GM19455 (cell line): ENCODE measurements at regions not wholly inside any gene's neighbourhood (a gene's known extent, or its start where the extent isn't known, plus 50 kb on each side); places are given as distances from the start of the nearest gene placed in this dataset.
"Not testable (repeated sequence)": the region's sequence is repeated elsewhere in the genome, so short reads cannot be mapped to it uniquely, and the experiment has no call there.

Experiments used
- ATAC-seq: cut with Tn5 transposase; IDR thresholded peaks from one replicate; pipeline ENCODE4 v1.9.1; 2021; ENCODE audit not compliant: unreplicated experiment

- no peak for ATAC-seq
Measured at GRCh38 chr5:62206150-62206829, 99.7 kb upstream of the KIF2A start.

DNA sequence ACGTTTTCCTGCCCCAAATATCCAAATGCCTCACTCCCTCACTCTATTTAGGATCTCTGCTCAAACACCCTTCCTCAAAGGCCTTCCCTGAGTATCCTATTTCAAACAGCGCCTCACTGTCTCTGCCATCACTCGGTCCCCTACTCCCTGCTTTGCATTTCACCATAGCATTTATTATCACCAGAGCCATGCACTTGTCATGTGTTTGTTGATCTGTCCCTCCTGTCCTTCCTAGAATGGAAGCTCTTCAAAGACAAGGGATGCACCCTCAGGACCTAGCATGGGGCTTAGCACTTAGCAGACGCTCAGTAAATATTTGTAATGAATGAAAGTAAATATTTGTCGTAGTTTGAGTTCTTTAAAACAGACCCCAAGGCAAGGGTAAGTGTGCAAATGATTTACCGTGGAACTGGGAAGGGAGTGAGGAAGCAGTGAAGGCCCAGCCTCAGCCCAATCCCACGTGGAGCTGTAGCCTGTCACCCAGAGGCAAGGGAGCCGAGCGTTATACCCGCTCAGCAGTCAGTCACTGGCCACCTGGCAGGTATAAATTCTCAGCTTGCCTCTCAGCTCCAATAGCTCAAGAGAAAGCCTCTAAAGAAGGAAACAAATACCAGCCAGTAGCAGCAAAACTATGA lies 97.7 kb upstream of the KIF2A start:
- ATAC-seq, result no peak

DNA sequence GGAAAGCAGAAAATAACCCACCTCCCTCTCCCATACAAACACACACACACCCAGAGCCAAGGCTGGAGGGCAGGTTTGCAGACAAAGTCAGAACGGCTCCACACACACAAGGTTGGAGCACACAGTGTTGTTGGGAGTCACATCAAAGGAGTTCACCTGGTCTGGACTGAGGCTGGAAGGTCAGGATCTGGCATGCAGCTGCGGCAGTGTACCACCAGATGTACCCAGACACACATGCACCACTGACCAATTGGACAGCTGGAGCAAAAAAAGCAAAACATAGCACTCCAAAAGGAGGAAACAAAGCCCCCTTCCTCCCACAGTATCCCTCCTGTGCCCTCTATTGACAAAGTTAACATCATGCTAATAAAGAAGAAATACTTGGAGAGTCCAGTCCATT lies 94.6 kb upstream of the KIF2A start:
- ATAC-seq, result no peak

- ATAC-seq, result no peak
Measured at GRCh38 chr5:62212648-62213047, 93.4 kb upstream of the KIF2A start.

DNA sequence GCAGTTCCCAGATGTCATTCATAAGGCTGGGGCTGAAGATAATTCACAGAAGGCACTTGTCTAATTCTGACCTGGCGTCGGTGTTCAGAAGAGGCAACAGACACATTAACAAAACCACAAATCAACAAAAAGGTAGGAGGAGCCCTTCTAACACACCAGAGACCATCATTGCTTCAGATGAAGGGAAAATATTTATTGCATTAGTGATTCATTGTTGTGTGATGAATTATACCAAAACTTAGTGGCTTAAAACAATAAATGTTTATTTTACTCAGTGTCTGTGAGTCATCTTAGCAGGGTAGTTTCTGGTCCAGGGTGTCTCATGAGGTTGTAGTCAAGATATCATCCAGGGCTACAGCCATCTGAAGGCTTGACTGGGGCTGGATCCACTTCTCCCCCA lies 91.3 kb upstream of the KIF2A start:
- ATAC-seq, result no peak

DNA sequence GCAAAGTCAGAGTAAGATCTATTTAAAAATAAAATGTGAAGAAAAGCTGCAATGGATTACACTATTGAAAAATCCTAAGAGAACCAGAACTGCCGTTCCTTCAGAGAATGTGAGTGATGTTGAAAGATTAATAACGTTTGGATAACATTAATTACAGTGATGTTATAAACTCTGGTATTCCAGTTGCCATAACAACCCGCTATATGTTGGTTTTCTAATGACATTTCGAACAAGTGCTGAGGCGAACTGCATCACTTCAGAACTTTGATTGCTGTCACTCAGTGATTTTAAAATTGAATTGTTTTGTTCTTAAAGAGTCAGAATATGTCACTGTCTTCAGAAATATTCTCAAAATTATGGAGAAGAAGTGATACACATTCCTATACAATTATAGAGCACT lies 89.4 kb upstream of the KIF2A start:
- not testable (repeated sequence) for ATAC-seq

- ATAC-seq, result not testable (repeated sequence)
Measured at GRCh38 chr5:62217095-62217494, 88.9 kb upstream of the KIF2A start.

GRCh38 chr5:62218860-62219259 lies 87.1 kb upstream of the KIF2A start:
- ATAC-seq, result not testable (repeated sequence)

DNA sequence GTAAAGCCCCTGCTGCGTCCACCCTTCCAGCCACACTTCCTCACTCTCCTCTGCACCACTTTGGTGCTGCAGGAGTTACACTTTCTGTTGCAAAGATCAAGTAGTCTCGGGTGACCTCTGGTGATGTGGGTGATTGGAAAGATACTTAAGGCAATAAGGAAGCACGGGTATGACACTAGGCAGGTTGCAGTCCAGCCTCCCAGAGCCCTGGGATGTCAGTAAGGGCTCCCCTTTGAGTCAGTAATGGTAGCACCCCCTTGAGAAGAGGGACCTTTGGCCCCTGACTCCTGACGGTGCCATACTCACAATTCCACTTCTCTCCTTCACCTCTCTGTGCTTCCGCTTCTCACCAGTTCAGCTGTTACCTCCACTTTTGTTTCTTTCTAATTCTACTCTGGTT lies 84.1 kb upstream of the KIF2A start:
- ATAC-seq, result not testable (repeated sequence)

- not testable (repeated sequence) for ATAC-seq
Measured at GRCh38 chr5:62222305-62222704, 83.7 kb upstream of the KIF2A start.

- peak; percentile 92 for ATAC-seq
Measured at GRCh38 chr5:62223312-62223670, 82.7 kb upstream of the KIF2A start.

DNA sequence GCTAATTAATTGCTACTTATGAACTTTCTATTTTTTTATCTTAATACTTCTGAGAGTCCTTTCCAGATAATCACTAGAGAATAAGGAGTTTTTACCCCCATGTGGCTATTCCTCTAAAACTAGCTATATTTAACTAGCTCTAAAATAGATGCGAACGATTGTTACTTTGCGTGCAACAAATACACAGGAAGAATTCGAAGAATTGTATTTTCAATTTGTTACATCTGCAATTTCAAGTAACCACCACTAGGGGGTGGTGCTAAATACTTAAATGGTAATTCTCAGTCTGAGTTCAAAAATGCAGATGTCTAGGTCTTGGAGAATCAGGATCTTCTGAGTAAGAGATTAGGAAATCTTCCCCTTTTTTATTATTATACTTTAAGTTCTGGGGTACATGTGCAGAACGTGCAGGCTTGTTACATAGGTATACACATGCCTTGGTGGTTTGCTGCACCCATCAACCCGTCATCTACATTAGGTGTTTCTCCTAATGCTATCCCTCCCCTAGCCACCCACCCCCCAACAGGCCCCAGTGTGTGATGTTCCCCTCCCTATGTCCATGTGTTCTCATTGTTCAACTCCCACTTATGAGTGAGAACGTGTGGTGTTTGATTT lies 80.9 kb upstream of the KIF2A start:
- not testable (repeated sequence) for ATAC-seq

GRCh38 chr5:62230876-62231388 lies 75.1 kb upstream of the KIF2A start:
- not testable (repeated sequence) for ATAC-seq

- ATAC-seq, result no peak
Measured at GRCh38 chr5:62231576-62231975, 74.4 kb upstream of the KIF2A start.

GRCh38 chr5:62232218-62232617 lies 73.8 kb upstream of the KIF2A start:
- ATAC-seq, result not testable (repeated sequence)

DNA sequence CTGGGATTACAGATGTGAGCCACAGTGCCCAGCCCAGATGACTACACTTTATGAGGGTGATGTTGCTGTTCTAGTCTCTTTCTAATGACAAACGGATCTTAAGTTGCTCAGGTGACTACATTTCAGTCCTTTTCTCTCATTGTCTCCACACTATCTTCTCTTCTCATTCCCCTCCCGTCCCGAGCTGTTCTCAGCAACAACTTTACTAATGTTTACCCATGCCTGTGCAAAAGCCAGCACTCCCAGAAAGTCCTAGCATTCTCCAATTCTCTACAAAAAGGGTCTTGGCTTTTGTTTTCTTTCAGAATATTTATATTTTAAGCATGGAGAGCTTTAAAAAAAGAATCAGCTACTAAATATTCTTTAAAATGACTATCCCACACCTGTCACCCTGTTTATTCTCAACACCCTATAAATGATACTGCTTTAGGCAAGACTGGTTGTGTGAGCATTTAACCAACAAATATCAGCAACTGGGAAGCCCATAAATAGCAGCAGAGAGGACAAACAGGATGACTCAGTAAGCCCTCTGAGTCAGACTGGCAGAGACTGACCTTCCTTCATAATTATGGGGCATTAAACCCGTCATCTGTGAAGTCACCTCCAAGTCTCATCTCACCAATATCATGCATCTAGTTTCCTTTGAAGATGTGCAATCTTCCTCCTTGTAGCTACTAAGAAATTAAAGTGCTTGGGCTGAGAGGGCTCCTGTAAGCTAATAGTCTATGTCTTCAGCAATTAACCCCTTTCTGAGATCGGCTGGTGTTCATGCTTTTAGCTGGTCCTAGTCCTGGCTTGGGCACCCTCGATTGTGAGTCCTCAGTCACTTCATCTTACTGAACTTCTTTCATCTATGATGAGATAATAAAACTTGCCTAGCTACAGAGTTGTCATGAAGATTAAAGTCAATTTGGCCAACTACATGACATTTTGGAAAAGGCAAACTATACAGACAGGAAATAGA lies 72.6 kb upstream of the KIF2A start:
- ATAC-seq, result peak; percentile 56

- not testable (repeated sequence) for ATAC-seq
Measured at GRCh38 chr5:62236593-62236992, 69.4 kb upstream of the KIF2A start.

GRCh38 chr5:62237944-62238343 lies 68.1 kb upstream of the KIF2A start:
- ATAC-seq, result not testable (repeated sequence)

GRCh38 chr5:62238584-62238983 lies 67.4 kb upstream of the KIF2A start:
- ATAC-seq, result not testable (repeated sequence)

GRCh38 chr5:62240494-62240893 lies 65.5 kb upstream of the KIF2A start:
- not testable (repeated sequence) for ATAC-seq

DNA sequence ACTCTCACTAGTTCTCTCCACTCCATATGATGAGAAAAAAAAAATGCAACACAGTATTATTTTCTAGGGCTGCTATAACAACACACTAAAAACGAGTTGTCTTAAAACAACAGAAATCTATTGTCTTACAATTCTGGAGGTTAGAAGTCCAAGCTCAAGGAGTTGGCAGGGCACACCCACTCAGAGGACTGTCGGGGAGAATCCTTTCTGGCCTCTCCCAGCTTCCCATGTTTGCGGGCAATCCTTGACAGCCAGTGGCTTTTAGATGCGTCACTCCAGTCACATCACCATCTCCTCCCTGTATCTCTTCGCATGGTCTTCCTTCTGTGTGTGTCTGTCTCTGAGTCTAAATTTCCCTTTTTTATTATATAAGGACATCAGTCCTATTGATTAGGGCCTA lies 64.0 kb upstream of the KIF2A start:
- ATAC-seq, result not testable (repeated sequence)
